Heart left ventricle (tissue), 13 donors: ENCODE measurements at regions not wholly inside any gene's neighbourhood (a gene's known extent, or its start where the extent isn't known, plus 50 kb on each side); places are given as distances from the start of the nearest gene placed in this dataset.

Experiments
- POLR2A ChIP-seq, 2 donors: fragments of 450-650 bp; IDR thresholded peaks; one replicate each; pipeline ENCODE4 v1.6.1; 2017; ENCODE audit warnings: antibody characterized with exemption in 2 of 2, mild to moderate bottlenecking in 2 of 2, moderate library complexity in 2 of 2
- TF ChIP-seq, protein P1 (sequence below), 12 donors: fragments of 200-600 bp; sonication (generic) in 4 of 12; IDR thresholded peaks; one replicate each; pipeline versions ENCODE4 v1.5.0 to v1.8.0; 2018 to 2022; ENCODE audit warnings: antibody characterized with exemption in 12 of 12, mild to moderate bottlenecking in 5 of 12
- donor health status: ischemic (EF 13 %, LVEDD 7.1; RV severe dilation, severe dysfunction).
- donor health status: DM: no; HTN: yes; CAD: no.
- donor health status: DM: no; HTN: no; CAD: no.
- donor health status: ischemic (EF 25% LVEDD 6.9; RV normal size, moderate dysfunction).
- donor health status: ischemic (EF 25% LVEDD 5.7; RV mildly dilated, moderate dysfunction).
- donor health status: ischemic (EF 35%, LVEDD 5.7; RV mildly dilated, moderate dysfunction).
- donor health status: nonischemic (EF 11% LVEDD 7.7; RV severe dilation, severe dysfunction).
- donor health status: DM: yes; HTN: yes; CAD: no.
- donor health status: PGD.
- donor health status: ischemic (EF 29% LVEDD 5.4; RV normal size, mild dysfunction).
- donor health status: nonischemic (EF 23%, LVEDD 6.1; RV moderate dilation, normal function).

DNA sequence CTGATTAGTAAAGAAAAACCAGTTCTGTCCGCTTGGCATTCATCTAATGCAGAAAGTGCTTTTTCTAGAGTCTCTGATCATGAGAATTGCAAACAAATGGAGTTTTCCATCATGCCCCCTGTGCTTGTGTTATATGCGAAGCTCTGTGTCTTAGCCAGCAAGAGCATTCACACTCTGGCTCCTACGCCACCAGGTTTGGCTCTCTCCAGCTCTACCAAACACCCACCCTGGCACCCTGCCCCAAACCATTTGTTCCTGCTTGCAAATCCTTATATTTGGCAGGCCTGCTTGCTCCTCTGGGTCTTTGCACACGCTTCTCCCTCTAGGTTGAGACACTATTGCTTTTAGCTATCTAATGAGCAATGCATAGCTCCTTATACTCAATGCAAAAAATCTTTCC is 204.1 kb upstream of the CYRIA start:
- TF ChIP-seq, protein P1, sequence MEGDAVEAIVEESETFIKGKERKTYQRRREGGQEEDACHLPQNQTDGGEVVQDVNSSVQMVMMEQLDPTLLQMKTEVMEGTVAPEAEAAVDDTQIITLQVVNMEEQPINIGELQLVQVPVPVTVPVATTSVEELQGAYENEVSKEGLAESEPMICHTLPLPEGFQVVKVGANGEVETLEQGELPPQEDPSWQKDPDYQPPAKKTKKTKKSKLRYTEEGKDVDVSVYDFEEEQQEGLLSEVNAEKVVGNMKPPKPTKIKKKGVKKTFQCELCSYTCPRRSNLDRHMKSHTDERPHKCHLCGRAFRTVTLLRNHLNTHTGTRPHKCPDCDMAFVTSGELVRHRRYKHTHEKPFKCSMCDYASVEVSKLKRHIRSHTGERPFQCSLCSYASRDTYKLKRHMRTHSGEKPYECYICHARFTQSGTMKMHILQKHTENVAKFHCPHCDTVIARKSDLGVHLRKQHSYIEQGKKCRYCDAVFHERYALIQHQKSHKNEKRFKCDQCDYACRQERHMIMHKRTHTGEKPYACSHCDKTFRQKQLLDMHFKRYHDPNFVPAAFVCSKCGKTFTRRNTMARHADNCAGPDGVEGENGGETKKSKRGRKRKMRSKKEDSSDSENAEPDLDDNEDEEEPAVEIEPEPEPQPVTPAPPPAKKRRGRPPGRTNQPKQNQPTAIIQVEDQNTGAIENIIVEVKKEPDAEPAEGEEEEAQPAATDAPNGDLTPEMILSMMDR (IDR thresholded peaks at IDR 0.05): no peak
- no peak for TF ChIP-seq POLR2A (IDR thresholded peaks at IDR 0.05)
